ENCODE measurements at regions not wholly inside any gene's neighbourhood (a gene's known extent, or its start where the extent isn't known, plus 50 kb on each side); places are given as distances from the start of the nearest gene placed in this dataset.
"Not testable (repeated sequence)": the region's sequence is repeated elsewhere in the genome, so short reads cannot be mapped to it uniquely, and the experiment has no call there.

DNA sequence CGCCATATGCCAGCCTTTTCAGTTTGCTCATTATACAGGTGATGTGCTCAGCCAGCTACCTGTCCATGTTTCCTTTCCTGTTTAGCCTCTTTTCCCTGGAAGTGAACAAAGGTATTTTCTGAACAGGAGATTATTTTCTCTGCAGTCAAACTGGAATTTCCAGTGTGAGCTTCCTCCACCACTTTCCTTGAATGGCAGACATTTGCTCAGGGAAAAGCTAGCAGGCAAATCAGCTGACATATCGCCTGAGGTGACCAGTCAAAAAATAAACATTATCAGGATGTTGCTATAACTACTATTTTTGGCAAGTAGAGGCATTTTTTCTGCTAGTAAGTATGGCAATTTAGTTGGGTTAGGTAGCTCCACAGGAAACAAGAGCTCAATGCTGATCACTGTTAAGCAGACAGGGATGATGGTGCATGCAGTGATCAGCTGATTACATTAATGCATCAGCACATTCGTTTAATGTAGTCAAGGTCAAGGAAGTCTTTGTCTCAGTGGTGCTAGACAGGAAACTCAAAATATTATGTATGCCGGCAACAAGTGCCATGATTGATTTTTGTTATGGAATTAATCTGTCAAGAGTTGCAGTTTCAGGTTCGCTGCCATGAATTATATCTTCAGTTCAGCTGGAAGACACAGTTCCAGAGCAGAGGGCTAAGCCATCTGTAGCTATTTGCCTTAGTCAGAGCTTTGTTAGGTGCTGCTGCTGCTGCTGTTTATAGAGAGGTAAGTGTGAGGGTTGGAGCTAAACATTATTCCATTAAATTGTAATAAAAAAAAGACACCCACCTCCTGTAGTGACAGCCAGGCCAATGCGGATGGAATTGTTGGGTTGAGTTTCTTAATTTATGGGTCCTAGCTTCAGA lies 179.7 kb upstream of the ST6GALNAC5 start:
- peak in 1 of 2 experiments; percentile 6 for DNase-seq

DNA sequence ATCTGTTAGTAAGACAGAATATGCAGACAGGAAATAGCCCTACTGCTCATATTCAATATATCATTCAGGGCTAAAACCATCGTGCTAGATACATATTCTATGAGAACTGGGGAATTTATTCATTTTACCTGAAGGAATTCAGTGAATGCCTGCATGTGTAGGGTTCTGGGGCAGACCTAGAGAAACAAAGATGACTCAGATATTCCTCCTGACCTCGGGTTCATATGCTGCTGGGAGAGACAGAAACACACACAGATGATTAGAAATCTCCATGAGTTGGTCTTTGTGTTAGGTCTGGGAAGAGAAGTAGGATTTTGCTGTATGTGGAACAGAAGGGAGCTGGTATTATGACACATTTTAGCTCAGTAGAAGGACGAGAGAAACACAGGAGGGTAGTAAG lies 176.5 kb upstream of the ST6GALNAC5 start:
- DNase-seq = no peak

DNA sequence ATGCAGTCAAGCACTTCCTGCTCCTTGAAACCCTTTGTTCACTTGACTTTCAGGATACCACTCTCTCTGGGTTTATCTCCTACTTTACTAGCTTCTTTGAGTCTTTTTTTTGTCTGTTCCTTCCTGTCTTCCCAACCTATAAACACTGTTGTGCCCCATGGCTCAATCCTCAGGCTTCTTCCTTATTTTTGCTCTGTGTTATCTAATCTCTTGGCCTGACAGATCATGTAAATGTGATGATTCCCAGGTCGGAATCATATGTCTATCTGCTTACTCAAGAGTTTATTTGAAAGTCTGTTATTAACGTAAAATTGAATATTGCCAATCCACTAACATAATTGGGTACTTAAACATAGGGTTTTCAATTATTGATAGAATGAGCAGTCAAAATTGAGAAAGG lies 171.7 kb upstream of the ST6GALNAC5 start:
- DNase-seq = no peak

DNA sequence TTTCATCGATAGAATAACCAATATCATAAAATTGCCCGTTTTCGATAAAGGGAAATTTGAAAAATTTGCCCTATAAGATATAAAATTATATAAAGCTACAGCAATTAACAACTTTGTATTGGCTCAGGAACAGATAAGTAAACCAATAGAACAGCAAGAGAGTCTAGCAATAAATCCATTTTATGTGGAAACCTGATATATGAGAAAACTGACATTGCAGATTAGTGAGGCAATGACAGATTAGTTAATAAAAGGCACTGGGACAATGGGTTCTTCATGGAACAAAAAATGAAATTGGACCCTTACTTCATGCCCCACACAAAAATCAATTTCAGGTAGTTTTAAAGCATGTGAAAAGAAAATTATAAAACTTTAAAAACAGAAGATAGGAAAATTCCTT lies 169.9 kb upstream of the ST6GALNAC5 start:
- no peak for DNase-seq

DNA sequence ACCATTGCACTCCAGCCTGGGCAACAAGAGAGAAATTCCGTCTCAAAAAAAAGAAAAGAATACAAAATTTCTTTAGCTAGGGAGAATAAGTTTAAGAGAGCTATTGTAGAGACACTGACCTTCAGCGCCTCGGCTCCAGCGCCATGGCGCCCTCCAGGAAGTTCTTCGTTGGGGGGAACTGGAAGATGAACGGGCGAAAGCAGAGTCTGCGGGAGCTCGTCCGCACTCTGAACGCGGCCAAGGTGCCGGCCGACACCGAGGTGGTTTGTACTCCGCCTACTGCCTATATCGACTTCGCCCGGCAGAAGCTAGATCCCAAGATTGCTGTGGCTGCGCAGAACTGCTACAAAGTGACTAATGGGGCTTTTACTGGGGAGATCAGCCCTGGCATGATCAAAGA lies 167.6 kb upstream of the ST6GALNAC5 start:
- DNase-seq = not testable (repeated sequence)

DNA sequence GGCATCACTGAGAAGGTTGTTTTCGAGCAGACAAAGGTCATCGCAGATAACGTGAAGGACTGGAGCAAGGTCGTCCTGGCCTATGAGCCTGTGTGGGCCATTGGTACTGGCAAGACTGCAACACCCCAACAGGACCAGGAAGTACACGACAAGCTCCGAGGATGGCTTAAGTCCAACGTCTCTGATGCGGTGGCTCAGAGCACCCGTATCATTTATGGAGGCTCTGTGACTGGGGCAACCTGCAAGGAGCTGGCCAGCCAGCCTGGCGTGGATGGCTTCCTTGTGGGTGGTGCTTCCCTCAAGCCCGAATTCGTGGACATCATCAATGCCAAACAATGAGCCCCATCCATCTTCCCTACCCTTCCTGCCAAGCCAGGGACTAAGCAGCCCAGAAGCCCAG lies 167.1 kb upstream of the ST6GALNAC5 start:
- DNase-seq = not testable (repeated sequence)

DNA sequence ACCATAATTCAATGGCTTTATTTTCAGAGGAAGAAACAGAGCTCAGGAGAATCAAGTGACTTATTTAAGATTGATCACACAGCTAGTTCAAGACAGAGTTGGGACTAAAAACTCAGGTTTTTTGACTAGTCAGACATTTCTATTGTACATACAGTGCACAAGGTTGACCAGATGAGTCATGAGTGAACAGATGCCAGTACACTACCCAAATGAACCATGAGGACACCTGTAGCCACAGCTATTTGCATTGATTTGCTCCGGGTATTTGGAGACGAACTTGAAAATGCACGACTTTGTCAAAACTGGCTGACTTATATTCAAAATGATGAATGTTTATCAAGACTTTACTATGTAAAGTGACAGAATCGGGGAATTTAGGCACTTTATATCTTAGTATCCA lies 161.7 kb upstream of the ST6GALNAC5 start:
- DNase-seq = no peak

DNA sequence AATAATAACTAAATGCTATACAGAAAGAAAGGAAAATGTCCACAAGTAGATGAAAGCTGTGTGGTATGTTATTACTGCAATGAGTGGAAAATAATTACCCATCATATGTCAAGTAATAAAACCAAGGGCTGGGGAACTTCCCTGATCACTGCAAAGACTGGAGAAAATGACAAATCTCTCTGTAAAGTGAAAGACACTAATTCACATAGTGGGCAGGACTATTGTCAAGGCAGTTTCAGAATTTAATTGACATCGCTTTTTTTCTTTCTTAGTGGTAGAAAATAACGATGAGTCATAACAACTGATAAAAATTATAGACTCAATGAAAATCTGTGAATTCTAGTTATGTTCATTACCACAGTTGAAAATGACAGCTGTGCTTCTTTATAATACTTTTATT lies 153.7 kb upstream of the ST6GALNAC5 start:
- no peak for DNase-seq

DNA sequence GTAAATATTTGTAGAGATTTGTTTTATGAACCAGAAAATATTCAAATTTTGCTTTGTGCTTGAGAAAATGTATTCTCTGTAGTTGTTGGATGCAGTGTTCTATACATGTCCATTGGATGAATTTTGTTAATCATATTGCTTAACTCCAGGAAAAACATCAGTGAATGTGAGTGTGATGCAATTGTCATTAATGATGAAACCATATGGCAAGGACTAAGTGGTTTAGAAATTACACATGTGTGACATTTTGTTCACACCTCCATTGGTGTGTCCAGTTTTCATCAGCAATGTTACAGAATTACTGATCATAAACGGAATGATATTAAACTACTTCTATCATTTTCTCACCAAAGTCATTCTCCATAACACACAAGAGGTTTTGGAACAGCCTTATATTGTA lies 151.8 kb upstream of the ST6GALNAC5 start:
- no peak for DNase-seq

DNA sequence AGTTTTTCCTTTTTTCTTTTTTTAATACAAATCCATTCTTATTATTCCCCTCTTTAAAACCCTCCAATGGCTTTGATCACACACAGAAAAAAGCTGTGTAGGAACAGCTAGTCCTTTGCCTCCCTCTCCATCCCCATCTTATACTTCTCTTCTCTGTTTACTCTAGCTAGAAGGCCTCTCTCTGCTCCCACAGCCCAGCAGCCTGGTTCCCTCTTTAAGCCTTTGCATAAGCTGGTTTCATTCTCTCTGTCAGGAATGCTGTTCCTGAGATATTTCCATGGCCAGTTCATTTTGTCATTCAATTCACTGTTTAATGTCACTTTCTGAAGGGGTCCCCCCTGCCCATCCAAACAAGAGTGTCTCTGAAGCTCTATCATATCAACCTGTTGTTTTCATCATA lies 143.3 kb upstream of the ST6GALNAC5 start:
- DNase-seq = no peak

DNA sequence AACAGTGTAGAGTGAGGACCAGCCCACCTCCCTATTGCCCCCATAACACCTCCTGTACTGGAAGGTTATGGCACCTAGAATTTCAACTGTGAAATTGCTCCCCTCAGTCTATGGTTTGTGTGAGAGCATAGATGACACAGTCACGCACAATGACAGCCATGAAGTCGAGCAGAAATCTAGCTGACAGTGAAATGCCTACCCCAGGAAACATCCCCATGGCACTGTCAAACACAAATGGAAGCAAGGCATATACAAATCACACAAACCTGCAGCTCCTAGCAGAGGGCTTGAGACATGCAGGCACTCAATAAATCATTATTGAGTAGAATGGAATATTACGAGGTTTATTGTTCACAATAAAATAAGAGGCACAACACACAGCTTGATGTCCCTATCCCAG lies 142.5 kb upstream of the ST6GALNAC5 start:
- DNase-seq = no peak

DNA sequence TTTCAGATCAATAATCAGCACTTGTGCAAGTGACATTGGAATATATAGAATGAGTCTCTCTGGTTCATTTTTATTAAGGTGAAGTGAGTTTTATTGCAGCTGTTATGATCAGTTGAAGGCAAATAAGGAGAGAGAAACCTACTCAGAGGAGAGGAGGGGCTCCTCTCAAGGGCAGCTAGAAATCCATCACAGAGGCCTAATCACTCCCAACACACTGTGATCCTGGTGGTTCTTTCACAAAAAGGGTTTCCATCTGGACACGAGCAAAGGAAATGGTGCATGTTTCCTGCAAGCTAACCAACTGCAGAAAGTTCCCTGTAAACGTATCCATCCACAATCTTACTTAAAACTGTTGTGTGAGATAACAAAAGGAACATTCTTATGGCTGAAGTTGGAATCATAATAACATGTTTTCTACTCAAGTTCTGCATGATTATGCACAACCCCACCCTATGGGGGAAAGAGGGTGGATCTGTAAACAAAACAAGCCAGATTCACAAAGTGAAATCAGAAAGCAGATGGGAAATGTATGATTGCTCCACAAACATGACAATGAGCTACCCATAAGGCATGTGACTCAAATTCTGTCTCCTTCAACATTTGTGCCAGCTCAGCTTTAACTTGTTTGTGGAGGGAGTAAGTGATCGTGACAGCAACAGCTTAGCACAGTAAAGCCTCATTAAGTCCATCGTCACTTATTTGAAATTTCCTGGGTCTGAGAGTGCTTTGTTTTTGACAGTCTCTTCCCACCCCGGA lies 141.2 kb upstream of the ST6GALNAC5 start:
- DNase-seq = peak in 1 of 2 experiments; percentile 12

DNA sequence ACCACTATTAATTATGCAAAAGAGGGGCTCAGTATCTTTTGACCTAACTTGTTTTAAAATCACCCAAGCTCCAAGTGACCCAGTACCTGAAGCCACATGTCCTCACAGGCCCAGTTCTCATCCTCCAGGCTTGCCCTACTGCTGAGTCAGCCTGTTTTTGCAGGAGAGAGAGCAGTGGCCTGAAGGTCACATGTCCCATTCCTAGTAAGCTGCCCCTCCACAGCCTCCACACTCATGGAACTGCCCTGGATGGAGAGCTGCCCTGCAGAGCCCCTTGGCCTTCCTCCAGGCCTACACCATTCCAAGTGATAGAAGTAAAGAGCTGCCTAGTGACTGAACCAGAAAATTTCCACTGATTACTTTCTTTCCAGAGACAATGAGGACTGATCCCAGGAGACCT lies 139.8 kb upstream of the ST6GALNAC5 start:
- no peak for DNase-seq

DNA sequence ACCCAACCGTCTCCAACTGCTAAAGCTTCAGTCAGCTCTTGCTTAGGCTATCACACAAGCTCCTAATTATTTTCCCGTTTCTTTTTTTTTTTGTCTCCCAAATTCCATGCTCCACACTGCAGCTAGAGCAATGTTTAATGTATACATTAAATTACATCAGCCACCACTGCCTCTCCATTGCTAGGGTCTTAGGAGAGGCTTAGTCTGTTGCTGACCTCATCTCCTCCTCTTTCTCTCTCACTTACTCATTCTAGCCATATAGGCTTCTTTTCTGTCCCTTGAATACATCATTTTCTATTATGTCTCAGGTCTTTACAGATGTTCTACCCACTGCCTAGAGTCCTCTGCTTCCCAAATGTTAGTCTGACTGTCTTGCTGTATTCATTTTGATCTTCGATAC lies 138.1 kb upstream of the ST6GALNAC5 start:
- DNase-seq = no peak

DNA sequence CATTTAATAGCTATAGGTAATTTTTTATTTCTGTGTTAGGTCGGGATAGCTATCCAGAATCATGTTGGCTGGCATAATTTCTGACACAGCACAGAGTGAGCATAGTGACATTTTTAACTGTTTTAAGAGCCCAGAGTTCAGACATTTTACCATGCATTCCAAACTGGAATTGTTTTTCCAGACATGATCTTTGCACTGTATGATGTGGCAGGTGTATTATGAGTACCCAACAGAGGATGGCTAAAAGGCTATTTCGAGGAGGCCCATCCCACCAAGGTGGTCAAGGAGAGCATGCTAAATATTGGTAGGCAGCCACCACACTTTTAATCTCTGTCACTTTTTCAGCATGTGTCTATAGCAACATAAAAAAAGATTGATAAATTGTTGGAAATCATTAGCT lies 137.3 kb upstream of the ST6GALNAC5 start:
- no peak for DNase-seq

DNA sequence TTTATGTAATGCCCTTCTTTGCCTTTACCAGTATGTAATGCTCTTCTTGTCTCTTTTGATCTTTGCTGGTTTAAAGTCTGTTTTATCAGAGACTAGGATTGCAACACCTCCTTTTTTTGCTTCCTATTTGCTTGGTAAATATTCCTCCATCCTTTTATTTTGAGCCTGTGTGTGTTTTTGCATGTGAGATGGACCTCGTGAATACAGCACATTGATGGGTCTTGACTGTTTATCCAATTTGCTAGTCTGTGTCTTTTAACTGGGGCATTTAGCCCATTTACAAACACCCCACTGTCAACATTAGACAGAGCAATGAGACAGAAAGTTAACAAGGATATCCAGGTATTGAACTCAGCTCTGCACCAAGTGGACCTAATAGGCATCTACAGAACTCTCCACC lies 128.9 kb upstream of the ST6GALNAC5 start:
- DNase-seq = not testable (repeated sequence)

DNA sequence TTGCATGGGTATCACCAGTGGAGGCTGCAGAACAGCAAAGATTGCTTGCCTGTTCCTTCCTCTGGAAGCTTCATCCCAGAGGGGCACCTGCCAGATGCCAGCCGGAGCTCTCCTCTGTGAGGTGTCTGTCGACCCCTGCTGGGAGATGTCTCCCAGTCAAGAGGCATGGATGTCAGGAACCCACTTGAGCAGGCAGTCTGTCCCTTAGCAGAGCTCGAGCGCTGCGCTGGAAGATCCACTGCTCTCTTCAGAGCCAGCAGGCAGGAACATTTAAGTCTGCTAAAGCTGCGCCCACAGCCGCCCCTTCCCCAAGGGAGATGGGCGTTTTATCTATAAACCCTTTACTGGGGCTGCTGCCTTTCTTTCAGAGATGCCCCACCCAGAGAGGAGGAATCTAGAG lies 126.3 kb upstream of the ST6GALNAC5 start:
- not testable (repeated sequence) for DNase-seq

DNA sequence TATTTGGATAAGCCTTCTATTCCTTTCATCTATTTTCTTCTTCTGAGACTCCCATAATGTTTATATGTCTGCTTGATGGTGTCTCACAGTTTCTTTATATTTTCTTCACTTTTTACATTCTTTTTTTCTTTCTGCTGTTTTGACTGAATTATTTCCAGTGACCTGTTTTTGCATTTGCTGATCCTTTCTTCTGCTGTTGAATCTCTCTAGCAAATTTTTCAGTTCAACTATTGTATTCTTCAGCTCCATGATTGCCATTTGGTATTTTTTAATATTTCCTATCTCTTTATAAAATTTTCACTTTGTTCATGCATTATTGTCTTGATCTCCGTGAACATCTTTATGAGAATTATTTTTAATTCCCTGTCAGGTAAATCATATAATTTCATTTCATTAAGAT lies 122.3 kb upstream of the ST6GALNAC5 start:
- DNase-seq = no peak

DNA sequence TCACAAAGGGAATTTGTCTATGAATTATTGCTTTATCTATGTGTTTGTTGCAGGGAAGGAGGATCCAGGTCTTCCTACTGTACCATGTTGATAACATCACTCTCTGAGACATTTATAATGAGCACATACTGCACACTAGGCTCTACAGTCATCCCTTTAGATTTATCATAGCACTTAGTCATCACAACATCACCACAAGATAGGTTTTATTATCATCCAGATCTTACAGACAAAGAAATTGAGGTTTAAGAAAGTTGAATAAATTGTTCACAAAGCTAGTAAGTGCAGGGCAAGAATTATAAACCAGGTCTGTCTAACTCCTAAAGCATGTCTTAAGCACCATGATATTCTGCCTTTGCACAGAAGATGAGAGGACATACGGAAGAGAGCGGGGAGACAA lies 121.1 kb upstream of the ST6GALNAC5 start:
- DNase-seq = no peak

DNA sequence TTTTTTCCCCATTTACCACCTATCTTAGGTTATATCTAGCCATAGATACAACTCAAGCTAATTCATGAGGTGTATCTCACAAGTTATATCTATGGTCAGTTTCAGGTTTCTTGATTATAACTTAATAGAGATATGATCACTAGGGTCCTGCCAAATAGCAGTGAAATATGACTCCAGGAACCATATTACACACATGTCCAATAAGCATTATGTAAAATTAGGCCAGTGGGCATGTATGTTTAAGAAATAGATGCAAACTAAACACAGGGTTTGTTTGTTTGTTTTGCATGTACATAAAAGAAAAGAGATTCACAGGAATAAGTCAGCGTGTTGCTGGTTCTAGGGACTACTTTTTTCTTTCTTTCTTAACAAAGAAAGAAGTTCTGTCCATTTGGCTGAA lies 112.5 kb upstream of the ST6GALNAC5 start:
- DNase-seq = no peak

DNA sequence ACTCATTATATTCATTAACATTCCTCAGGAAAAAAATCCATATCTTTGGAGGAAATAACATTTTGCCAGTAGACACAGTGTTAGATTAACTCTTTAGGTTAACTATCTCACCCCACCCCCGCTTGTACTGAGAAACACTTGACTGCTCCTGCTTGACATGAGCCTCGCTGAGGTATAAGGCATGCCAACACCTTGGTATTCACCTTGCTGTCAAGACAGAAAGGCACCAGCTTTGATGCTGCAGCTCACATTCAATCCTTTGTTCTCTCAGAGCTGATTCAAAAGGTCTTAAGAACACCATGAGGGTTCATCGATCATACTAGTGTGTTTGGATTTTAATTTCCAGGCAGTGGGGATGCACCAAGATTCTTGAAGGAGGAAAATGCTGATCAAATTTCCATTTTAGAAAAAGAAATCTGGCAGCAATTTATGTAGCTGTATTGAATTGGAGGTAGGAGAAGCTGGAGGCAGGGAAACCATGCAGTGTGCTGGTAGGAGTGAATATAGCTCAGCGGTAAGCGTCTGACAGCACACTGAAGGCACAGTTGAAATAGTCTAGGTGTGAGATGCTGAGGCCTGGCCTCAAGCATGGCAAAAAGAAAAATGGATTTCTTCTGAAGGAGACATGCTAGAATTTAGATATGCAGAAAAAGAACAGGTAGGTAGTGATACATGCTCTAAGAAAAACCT lies 108.0 kb upstream of the ST6GALNAC5 start:
- DNase-seq = no peak

DNA sequence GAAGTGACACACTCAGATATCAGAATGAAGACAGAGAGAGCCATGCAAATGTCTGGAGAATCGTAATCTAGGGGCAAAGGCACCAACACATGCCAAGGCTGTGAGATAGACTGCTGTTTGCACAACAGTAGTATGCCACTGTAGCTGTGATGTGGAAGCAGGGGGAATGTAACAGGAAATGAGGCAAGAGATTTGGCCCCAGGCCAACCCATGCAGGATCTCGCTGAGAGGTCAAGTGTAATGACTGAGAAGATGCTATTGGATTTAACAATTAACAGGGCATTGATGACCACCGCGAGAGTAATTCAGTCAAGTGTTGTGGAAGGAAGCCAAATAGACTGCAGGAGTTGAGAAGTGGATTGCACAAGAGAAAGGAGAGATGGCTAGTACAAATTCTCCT lies 107.3 kb upstream of the ST6GALNAC5 start:
- peak; percentile 10 to 49 for DNase-seq

DNA sequence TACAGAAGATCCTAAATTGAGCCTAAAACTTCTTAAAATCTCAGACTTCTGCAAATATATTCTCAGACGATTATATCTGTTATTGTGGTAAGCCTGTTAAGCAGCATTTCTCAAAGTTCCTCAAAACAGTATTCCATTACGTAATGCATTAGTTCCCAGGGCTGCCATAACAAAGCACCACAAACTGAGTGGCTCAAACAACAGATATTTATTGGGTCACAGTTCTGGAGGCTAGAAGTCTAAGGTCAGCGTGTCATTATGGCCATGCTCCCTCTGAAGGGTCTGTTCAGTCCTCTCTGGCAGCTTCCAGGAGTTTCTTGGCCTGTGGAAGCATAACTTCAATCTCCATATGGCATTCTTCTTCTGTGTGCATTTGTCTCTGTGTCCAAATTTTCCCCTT lies 103.5 kb upstream of the ST6GALNAC5 start:
- DNase-seq = no peak
